GM21526 (cell line): ENCODE measurements at regions not wholly inside any gene's neighbourhood (a gene's known extent, or its start where the extent isn't known, plus 50 kb on each side); places are given as distances from the start of the nearest gene placed in this dataset.
"Not testable (repeated sequence)": the region's sequence is repeated elsewhere in the genome, so short reads cannot be mapped to it uniquely, and the experiment has no call there.

ENCODE experiments used
- ATAC-seq: cut with Tn5 transposase; IDR thresholded peaks from one replicate; pipeline ENCODE4 v1.9.1; 2021; ENCODE audit warnings: moderate library complexity; ENCODE audit not compliant: unreplicated experiment, low FRiP score

DNA sequence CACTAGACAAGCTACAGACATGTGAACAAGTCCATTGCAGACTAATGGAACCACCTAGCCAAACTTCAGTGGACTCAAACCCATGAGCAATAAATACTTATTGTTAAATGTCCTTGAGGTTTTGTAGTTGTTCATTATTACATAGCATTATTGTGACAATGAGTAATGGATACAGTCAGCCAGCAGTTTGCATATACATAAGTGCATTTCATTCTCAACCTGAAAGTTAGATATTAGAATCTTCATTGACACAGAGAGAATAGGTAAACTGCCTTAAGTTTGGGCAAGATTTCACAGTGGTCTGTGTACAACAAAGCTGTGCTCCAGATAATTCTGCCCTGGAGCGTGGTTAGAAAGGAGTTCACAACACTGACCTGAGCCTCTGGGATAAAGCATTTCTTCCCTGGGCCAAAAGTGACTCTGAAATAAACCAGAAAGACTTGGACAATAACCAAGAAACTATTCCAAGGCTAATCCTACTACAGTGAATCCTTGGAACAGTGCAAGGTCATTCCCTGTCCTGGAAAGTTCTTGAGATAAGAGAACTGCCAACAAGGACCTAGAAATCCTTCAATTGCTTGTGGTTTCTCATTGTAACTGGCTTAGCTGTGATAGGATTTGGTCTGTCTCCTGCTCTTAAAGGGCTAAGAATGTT, 225.5 kb upstream of the STT3B start:
- ATAC-seq = no peak

DNA sequence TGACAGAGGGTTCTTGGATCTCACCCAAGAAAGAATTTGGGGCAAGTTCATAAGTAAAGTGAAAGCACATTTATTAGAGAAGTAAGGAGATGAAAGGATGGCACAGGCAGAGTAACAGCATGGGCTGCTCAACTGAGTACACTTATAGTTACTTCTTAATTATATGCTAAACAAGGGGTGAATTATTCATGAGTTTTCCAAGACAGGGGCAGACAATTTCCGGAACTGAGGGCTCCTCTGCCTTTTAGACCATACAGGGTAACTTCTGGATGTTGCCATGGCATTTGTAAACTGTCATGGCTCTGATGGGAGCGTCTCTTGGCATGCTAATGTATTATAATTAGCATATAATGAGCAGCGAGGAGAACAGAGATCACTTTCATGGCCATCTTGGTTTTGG, 221.2 kb upstream of the STT3B start:
- ATAC-seq = no peak

DNA sequence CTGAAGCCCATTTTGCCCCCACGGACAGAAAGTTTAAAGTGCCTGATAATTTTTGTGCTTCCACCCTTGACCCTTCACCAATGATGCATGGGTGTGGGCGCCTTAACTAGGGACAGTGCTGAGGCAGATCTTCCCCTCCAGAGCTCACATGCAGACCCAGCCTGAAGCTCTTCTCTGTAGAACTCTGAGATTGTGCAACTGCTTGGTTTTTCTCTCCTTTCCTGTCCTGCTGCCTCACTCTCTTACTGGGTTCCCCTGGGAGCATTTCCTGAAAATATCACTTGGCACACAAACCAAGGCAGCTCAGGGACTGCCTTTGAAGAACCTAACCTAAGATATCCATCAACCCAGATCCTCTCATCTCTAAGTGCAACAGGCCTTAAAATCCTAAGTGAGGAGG, 220.3 kb upstream of the STT3B start:
- ATAC-seq = no peak

DNA sequence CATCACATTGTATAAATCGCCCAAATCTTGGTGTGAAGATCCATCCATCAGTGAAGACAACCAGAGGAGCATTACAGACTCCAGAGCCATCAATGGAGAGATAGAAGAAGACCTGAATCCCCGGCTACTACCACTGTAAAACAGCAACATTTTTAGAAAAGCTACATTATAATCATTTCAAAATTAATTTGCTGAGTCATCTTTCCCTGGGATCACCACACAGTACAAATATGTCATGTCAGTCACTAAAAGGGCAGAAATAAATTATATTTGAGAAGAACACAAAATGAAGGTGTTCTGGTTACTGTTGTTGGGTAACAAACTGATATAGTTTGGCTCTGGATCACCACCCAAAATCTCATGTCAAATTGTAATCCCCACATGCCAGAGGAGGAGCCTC, 218.5 kb upstream of the STT3B start:
- ATAC-seq = no peak

DNA sequence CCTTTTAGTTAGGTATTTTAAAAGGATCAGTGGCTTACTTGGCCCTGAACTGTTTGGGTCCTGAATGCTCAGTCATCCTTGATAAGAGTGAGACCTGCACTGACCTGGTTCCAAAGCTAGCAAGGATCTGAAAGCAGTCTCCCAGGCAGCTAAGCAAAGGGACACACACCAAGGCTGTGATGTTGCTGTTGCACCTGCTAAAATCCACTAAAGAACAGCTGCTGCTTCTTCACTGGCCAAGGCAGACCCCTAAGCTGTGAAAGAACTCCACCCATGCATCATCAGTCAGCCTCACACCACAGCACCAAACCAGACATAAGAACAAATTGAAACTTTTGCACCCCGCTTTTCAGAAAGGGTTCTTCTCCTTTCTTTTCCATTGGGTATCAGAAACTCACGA, 213.4 kb upstream of the STT3B start:
- ATAC-seq = no peak

DNA sequence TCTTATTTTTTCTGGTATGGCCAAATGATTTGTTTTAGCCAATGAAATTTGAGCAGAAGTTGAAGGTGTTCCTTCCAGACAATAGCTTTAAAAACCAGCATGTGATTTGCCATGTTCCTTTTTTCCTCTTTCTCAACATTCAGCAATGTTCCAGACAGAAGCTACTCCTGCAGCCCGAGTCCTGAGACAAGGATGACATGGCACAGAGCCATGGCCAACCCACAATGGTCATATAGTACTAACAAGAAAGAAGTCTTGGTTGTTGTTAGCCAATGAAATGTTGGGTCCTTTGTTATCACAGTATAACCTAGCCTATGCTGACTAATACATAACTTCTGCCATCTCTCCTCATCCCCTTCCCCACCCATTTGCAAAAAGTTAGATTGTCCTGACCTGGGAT, 211.1 kb upstream of the STT3B start:
- no peak for ATAC-seq

DNA sequence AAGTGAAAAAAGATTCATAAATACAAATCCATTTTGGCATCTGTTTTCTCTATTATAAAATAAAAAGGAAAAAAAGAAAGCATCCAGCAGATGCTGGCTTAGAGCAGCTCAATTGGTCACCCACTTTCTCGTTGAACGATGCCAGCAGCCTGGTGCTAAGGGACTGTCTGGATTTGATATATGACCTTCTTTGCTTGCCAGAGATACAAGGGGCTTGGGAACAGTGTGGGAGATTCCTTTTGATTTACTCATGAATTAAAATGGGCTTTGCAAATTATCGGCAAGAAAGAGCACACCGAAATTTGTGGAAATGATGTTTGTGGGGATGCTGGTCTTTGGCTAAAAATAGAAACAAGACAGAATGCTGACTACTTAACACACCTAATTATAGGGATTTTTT, 210.3 kb upstream of the STT3B start:
- no peak for ATAC-seq

DNA sequence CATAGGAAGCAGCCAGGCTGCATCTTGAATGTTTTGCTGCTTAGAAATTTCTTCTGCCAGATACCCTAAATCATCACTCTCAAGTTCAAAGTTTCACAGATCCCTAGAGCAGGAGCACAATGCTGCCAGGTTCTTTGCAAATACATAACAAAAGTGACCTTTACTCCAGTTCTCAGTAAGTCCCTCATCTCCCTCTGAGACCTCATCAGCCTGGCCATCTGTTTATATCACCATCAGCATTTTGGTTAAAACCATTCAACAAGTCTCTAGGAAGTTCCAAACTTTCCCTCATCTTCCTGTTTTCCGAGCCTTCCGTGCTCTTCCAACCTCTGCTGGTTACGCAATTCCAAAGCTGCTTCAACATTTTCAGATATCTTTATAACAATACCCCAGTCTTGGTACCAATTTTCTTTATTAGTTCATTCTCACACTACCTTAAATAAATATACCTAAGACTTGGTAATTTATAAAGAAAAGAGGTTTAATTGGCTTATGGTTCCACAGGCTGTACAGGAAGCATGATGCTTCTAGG, 204.8 kb upstream of the STT3B start:
- not testable (repeated sequence) for ATAC-seq

DNA sequence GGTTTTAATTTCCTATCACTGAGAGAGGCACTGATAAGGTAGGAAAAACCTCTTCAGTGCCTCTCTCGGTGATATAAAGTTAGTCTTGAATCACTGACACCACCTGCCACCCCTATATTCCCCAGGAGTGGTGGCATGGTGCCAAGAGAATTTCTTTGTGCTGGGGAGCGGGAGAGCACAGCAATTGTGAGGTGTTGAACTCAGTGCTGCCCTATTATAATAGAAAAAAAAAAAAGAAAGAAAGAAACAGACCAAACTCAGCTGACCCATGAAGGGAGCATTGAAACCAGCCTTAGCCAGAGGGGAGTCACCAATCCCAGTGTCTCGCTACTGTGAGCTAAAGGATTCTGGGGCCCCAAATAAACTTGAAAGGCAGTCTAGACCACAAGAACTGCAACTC, 201.4 kb upstream of the STT3B start:
- no peak for ATAC-seq

DNA sequence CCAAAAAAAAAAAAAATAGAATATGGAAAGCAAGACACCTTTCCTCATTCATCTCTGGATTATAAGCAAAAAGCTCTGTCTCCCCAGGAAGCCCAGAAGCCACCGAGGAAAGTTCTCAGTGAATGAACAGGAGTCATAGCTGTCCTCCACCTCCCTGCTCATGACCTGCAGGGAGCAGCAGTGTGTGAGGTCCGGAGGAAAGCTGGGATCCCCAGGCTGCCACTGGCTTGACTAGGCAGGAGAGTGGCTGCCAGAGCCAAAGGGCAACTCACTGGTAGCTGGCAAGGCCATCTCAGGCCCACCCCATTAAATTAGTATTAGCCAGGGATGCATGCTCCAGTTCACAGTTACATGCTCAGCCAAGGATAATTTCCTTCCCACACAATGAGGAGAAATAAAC, 191.6 kb upstream of the STT3B start:
- ATAC-seq = no peak

DNA sequence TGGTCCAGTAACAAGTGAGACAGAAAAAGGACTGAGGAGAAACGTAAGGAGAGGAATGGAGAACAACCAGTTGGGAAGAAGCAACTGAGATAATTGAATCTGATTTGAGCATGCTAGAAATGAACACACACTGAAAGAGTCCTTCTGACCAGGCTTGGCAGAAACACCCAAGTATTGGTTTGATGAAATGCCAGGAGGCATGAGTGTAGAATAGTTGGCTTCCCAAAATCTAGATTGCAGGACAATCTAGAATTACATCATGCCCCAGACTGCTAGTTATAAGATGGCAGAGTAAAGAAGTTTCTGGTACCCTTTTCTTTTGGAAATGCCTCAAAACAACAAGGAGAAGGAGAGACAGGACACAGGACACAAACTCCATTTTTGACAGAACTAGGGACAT, 189.7 kb upstream of the STT3B start:
- ATAC-seq = no peak

DNA sequence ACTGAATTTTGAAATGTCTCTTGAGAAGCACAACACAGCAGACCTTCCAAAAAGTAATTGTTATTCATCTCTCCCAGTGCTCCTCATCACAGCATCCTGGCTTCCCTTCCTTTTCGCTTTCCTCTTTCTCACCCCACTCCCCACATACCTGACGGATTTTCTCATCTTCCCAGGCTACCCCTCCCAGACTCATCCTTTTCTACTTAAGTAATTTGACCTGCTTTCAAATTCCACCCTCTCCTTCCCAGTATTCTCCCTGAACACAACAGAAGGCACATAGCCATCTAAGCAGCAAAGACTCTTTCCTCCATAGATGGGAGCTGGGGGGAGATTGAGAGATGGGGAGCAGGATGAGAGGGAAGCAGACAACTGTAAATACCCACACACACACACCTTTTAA, 187.1 kb upstream of the STT3B start:
- ATAC-seq = no peak

DNA sequence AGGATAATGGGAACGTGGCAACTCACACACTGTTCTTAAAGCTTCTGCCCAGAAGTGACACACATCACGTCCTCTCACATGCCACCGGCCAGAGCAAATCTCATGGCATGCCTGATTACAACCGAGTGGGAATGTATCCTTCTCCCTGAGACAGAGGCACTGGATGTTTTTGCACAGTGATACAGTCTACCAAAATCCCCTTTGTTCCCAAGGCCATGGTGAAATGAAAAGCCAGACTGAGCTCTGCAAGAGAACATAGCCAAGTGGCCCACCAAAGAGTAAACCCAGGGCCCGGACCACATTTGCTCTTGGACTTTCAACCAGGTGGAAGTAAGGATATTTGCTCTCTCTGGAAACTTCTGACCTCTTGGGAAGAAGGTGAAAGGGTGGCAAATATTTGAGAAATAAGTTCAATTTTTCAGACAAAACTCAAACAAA, 186.2 kb upstream of the STT3B start:
- ATAC-seq = no peak

DNA sequence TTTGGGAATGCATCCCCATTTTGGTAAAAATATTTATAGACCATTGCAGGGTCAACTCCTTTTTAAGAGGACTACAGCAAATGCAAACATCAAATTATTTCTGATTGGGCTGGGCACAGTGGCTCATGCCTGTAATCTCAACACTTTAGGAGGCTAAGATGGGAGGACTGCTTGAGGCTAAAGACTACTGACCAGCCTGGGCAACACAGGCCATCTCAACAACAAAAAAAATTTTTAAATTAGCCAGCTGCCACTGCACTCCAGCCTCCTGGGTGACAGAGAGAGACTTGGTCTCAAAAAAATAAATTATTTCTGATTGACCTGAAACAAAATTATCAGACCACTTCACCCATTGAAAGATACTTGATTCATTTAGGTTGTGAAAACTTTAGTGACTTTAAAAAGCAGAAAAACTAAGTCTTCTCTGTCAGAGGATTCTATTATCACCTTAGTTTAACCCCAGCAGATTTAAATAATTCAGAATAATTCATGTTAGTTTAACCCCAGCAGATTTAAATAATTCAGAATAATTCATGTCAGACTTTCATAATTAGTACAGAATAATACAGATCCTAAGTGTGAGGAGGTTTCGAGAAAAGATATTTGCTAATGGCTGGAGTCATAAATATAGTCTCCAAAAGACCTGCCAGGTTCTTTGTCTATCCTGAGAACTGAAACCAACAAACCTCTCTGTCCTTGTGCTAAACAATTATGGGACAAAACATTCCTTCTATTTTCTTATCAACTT, 183.6 kb upstream of the STT3B start:
- ATAC-seq = no peak

DNA sequence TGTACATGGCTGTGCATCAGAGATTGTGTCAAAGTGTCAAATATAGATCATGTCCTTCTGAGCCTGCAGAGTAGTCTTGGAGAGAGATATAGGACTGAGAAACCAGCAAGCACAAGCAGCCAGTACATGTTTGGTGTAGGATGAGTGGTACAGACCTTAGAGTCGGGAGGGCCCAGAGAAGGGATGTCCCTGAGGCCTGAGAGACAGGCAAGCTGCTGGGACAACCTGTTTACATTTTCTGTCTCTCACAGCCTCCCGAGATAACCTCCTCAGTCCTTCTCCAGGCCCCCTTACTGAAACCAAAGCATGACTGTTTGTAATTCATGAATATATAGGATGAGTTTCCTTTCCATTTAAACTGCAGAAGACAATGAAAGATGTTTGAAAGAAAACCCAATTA, 182.4 kb upstream of the STT3B start:
- no peak for ATAC-seq

DNA sequence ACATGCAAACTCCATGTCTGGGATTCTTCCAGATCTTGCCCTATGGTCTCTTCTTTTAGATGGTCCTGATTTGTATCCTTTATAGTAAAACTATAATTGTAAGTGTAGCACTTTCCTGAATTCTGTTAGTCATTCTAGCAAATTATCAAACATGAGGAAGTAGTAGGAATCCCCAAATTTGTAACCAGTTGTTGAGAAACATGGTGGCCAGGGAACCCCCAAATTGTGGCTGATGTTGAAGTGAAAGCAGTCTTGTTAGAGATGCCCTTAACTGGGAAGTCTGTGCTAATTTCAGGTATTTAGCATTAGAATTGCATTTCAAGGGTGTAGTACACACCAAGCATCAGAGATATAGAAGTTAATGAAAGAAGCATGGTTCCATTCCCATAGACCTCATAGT, 180.4 kb upstream of the STT3B start:
- no peak for ATAC-seq

DNA sequence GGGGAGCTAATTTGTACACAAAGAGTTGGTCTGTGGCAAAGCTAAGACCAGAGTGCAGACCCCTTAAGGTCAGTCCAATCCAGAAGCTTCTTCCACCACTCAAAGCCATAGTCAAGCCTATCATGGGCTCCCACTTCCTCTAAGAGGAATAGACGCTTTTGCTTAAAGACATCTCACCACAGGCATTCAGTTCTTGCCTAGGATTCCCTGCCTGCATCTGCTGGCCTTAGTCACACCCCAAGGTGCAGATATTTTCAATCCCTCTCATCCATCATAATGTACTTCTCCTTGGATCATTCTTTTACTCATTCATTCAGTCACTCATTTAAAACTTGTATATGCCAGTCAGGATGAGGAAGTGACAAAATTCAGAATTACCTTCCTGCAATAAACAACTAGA, 179.6 kb upstream of the STT3B start:
- no peak for ATAC-seq

DNA sequence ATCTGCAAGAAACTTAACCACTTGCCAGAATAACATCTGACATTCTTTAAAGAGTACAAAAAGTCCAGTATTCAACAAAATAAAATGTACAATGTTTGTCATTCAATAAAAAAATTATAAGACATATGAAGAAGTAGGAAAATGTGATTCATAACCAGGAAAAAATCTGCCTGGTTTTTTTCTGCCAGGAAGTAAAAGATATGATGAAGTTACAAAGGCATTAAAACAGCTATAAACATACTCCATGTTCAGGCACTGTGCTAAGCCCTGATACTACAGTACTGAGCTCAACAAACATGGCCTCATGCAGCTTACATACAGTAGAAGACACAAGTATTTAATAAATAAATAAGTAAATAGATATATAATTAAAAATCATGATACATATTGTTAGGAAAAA, 178.4 kb upstream of the STT3B start:
- no peak for ATAC-seq

DNA sequence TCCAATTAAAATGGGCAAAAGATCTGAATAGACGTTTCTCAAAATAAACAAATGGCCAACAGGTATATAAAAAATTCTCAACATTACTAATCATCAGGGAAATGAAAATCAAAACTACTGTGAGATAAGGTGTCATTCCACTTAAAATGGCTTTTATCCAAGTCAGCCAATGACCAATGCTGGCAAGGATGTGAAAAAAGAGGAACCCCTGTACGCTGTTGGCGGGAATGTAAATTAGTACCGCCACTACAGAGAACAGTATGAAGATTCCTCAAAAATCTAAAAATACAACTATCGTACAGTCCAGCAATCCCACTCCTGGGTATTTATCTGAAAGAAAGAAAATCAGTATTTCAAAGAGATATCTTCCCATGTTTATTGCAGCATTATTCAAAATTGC, 176.9 kb upstream of the STT3B start:
- no peak for ATAC-seq

DNA sequence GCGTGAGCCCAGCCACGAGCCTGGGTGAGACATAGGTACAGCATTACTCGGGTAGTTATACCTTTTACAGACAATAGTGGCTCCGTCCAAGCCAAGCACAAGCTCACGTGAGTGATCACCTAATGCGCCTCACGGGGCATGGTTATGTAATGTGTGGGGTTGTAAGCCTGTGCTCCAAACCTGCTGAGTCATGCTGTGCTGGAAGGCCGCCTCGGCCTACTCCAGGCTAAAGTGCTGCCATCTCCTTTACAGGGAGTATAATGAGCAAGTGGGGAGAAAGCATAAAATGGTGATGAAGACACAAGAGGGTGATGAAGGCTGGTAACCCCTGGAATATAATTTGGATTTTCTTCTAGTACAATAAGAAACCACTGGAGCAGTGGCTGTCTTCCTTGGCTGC, 175.8 kb upstream of the STT3B start:
- ATAC-seq = no peak

DNA sequence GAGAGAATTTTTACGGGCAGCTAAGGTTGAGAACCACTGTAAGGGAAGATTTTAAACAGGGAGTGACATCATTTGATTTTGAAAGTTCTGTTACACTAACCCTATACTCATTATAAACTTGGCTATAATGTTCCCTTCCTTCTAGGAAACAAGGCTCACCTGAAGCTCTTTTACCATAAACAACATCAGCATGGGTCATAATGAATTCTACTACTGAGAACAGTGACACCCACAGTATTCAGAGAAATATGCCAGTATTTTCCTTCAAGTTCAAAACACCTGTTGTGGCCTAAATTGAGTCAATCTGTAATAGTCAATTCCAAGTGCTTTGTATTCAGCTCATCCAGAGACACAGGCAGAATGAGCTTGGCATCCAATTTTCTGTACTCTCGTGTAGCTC, 175.3 kb upstream of the STT3B start:
- ATAC-seq = no peak

DNA sequence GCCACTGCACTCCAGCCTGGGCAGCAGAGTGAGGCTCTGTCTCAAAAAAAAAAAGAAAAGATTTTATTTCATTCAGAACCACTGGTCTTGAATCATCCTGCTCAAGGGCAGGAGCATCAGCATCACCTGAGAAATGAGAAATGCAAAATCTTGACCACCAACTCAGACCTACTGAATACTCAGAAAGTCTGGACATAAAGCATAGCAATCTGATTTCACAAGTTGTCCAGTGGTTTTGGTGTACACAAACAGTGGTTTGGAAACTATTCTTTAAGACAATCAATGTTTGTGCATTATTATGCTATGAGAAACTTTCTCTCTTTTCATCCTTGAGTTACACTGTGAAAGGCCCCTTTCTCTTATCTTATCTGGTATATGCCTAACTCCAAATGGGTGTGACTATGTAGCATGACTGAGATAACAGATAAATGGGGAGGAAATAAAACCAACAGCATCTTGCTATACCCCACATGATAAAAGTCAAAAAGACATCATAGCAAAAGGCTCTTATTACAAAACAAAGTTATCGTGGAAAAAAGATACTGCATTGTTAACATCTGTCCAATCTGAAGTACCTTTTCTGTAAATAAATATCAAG, 174.2 kb upstream of the STT3B start:
- ATAC-seq = no peak
